CD14-positive monocyte (primary cell): ENCODE measurements at regions not wholly inside any gene's neighbourhood (a gene's known extent, or its start where the extent isn't known, plus 50 kb on each side); places are given as distances from the start of the nearest gene placed in this dataset.

ENCODE experiments used
- DNase-seq, 3 donors: peaks; one replicate each; pipeline ENCODE4 v3.0.0-alpha.2; 2011 to 2022
- H2AFZ ChIP-seq: 2 replicates; pipeline ENCODE4 v1.6.0; 2012; ENCODE audit warnings: mild to moderate bottlenecking, low read depth, low read length, inconsistent platforms; ENCODE audit not compliant: insufficient read depth, poor library complexity, severe bottlenecking
- H3K27ac ChIP-seq, 2 donors: 1 replicate in 1 of 2; 2 replicates in 1 of 2; pipeline ENCODE4 v1.5.1; 2012 to 2013; ENCODE audit warnings: low read length in 2 of 2, control low read depth in 1 of 2, inconsistent platforms in 1 of 2, low read depth in 1 of 2, mild to moderate bottlenecking in 1 of 2
- H3K27me3 ChIP-seq, 2 donors: one replicate each; pipeline versions ENCODE4 v1.6.0 to v1.6.1; 2011 to 2013; ENCODE audit warnings: low read length in 2 of 2; ENCODE audit not compliant: control insufficient read depth in 2 of 2, insufficient read depth in 2 of 2
- H3K36me3 ChIP-seq, 2 donors: replicated peaks in 1 of 2; 1 replicate in 1 of 2; 2 replicates in 1 of 2; pipeline versions ENCODE4 v1.5.1 to v1.6.1; 2012 to 2013; ENCODE audit warnings: low read length in 2 of 2, control low read depth in 1 of 2, inconsistent platforms in 1 of 2, mild to moderate bottlenecking in 1 of 2; ENCODE audit not compliant: insufficient read depth in 2 of 2, control insufficient read depth in 1 of 2
- H3K4me1 ChIP-seq, 2 donors: 1 replicate in 1 of 2; 2 replicates in 1 of 2; pipeline versions ENCODE4 v1.5.1 to v1.6.1; 2012 to 2013; ENCODE audit warnings: low read length in 2 of 2, control low read depth in 1 of 2, inconsistent platforms in 1 of 2, mild to moderate bottlenecking in 1 of 2, moderate library complexity in 1 of 2; ENCODE audit not compliant: insufficient read depth in 2 of 2, control insufficient read depth in 1 of 2
- H3K4me2 ChIP-seq: replicated peaks from 2 replicates; pipeline ENCODE3; 2012; ENCODE audit warnings: low read length, moderate library complexity, mild to moderate bottlenecking; ENCODE audit not compliant: poor library complexity, severe bottlenecking; ENCODE audit errors: extremely low read depth
- H3K4me3 ChIP-seq, 3 experiments: fragments of 200-600 bp in 1 of 3; sonication (generic) in 1 of 3; replicated peaks in 1 of 3; 1 replicate in 2 of 3; 2 replicates in 1 of 3; pipeline ENCODE4 v1.5.1; 2011 to 2013; ENCODE audit warnings: low read length in 3 of 3, mild to moderate bottlenecking in 3 of 3, control low read depth in 2 of 3, low read depth in 2 of 3, inconsistent platforms in 1 of 3, moderate library complexity in 1 of 3
- H3K79me2 ChIP-seq: 2 replicates; pipeline ENCODE4 v1.6.0; 2012; ENCODE audit warnings: mild to moderate bottlenecking, control low read depth, inconsistent platforms, low read length, moderate library complexity; ENCODE audit not compliant: insufficient read depth
- H3K9ac ChIP-seq: 2 replicates; pipeline ENCODE4 v1.6.0; 2017; ENCODE audit warnings: low read length, mild to moderate bottlenecking; ENCODE audit not compliant: insufficient read depth, poor library complexity, severe bottlenecking
- H3K9me3 ChIP-seq, 2 donors: replicated peaks in 1 of 2; 1 replicate in 1 of 2; 2 replicates in 1 of 2; pipeline versions ENCODE4 v1.5.1 to v1.6.1; 2012 to 2013; ENCODE audit warnings: low read length in 2 of 2, control low read depth in 1 of 2; ENCODE audit not compliant: control insufficient read depth in 1 of 2, insufficient read depth in 1 of 2
- H4K20me1 ChIP-seq: 2 replicates; pipeline ENCODE4 v1.6.0; 2012; ENCODE audit warnings: mild to moderate bottlenecking, low read length, control low read depth, moderate library complexity; ENCODE audit not compliant: insufficient read depth
- H3K27ac Mint-ChIP-seq, 7 donors: one replicate each; pipeline ENCODE4 v1.8.0; 2020; ENCODE audit warnings: mild to moderate bottlenecking in 7 of 7, mixed read lengths in 7 of 7, moderate library complexity in 6 of 7, inconsistent platforms in 2 of 7
- H3K27me3 Mint-ChIP-seq, 3 donors: one replicate each; pipeline ENCODE4 v1.8.0; 2021 to 2022; ENCODE audit warnings: low read depth in 3 of 3, mild to moderate bottlenecking in 3 of 3, mixed read lengths in 3 of 3, moderate library complexity in 3 of 3, inconsistent platforms in 1 of 3
- H3K36me3 Mint-ChIP-seq, 2 donors: one replicate each; pipeline ENCODE4 v1.8.0; 2020; ENCODE audit warnings: mixed read lengths in 2 of 2, inconsistent platforms in 1 of 2, mild to moderate bottlenecking in 1 of 2
- H3K4me1 Mint-ChIP-seq: one replicate; pipeline ENCODE4 v1.8.0; 2020; ENCODE audit warnings: mild to moderate bottlenecking, mixed read lengths
- H3K4me3 Mint-ChIP-seq, 2 donors: one replicate each; pipeline ENCODE4 v1.8.0; 2020; ENCODE audit warnings: mild to moderate bottlenecking in 2 of 2, mixed read lengths in 2 of 2, moderate library complexity in 1 of 2
- H3K9me3 Mint-ChIP-seq, 7 donors: one replicate each; pipeline ENCODE4 v1.8.0; 2020 to 2022; ENCODE audit warnings: mixed read lengths in 7 of 7, mild to moderate bottlenecking in 6 of 7, moderate library complexity in 6 of 7, inconsistent platforms in 2 of 7
- WGBS: methylation state at CpG from one replicate; pipeline ENCODE4 v1.1.5; 2013; ENCODE audit warnings: missing lambda C conversion rate; ENCODE audit not compliant: insufficient coverage; 5-methylcytosine and 5-hydroxymethylcytosine counted together
- intact Hi-C, 2 donors: fragments of 100-400 bp; cut with micrococcal nuclease; formaldehyde crosslinking; loops; one replicate each; pipeline versions ENCODE4 v1.15.0 to v1.15.1; 2023
- TF ChIP-seq, protein P1 (sequence below): fragments of 200-600 bp; IDR thresholded peaks from one replicate; pipeline ENCODE4 v1.8.0; 2022; ENCODE audit warnings: antibody characterized with exemption, mild to moderate bottlenecking

DNA sequence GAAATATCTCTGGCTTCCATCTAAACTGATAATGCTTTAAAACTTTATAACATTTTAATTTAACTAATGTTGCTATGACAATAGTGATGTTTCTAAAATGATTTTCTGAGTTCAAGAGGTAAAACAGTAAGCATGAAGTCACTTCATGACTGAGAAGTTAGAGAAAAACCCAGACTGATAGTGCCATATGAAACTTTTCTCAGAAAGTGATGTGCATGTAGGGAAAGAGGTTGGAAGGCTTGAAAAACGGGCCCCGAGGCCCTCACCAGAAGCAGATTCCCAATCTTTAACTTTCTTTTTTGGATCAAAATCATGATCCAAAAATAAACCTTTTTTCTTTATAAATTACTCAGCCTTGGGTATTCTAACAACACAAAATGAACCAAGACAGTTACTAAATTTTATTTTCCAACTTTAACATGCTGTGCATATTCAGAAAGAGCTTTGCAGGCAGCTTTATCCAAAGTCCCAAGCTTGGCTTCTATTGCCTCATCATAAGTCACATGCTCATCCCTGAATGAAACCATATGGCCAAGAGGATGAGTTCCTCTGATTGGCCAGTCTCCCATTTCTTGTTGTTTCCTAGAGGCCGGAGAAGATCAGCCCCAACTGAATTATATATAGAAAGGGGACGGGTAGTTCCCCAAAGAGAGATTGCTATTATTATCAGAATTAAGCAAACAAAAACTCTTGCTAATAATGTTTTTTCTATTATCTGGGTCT is 357.6 kb upstream of the SALL1 start:
- peaks cover 5 to 9% of the 10 kb centered on the region in 2 donors for H3K9me3 ChIP-seq
- DNase-seq: no peak
- no peak overlapping the region for H3K4me3 ChIP-seq
- no peaks in the 10 kb centered on the region for H3K4me1 ChIP-seq
- H3K79me2 ChIP-seq: no peaks in the 10 kb centered on the region
- no peaks in the 10 kb centered on the region for H3K27me3 ChIP-seq
- Mint-ChIP-seq H3K9me3 (peaks cover 0 to 12% (median 10%) of the 10 kb centered on the region in 7 donors), H3K27me3 (peaks cover 0 to 2% (median 0%) of the 10 kb centered on the region in 3 donors), H3K27ac (no peak overlapping the region), H3K4me1 (no peaks in the 10 kb centered on the region), H3K36me3 (no peaks in the 10 kb centered on the region), H3K4me3 (no peak overlapping the region)
- TF ChIP-seq, protein P1, sequence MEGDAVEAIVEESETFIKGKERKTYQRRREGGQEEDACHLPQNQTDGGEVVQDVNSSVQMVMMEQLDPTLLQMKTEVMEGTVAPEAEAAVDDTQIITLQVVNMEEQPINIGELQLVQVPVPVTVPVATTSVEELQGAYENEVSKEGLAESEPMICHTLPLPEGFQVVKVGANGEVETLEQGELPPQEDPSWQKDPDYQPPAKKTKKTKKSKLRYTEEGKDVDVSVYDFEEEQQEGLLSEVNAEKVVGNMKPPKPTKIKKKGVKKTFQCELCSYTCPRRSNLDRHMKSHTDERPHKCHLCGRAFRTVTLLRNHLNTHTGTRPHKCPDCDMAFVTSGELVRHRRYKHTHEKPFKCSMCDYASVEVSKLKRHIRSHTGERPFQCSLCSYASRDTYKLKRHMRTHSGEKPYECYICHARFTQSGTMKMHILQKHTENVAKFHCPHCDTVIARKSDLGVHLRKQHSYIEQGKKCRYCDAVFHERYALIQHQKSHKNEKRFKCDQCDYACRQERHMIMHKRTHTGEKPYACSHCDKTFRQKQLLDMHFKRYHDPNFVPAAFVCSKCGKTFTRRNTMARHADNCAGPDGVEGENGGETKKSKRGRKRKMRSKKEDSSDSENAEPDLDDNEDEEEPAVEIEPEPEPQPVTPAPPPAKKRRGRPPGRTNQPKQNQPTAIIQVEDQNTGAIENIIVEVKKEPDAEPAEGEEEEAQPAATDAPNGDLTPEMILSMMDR: no peak
- no CpG with 5 or more reads among the region's 4 CpGs for WGBS
- H4K20me1 ChIP-seq: no peaks in the 10 kb centered on the region
- H3K9ac ChIP-seq: no peak overlapping the region
- H3K36me3 ChIP-seq: no peaks in the 10 kb centered on the region
- H2AFZ ChIP-seq: no peak overlapping the region
- intact Hi-C loops: no loop called here
- no peak overlapping the region for H3K27ac ChIP-seq
- no peak overlapping the region for H3K4me2 ChIP-seq

DNA sequence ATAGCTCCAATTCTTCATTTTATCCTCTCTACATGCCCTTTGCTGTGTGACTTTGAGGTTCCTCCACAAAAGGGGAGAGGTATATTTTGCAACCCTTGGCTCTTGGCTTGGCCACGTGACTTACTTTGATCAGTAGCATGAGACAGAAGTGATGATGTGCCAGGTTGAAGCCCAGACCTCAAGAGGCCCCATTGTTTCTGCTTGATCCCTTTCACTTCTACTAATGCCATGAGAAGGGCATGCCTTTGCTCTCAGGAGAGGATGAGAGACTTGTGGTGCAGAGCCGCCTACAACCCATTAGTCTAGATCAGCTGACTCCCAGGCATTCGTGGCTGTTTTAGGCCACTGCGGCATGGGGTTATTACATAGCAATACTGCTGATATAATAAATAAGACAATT is 356.2 kb upstream of the SALL1 start:
- no peaks in the 10 kb centered on the region for H3K36me3 ChIP-seq
- H3K9ac ChIP-seq: no peak overlapping the region
- no peak overlapping the region for H2AFZ ChIP-seq
- H3K4me1 ChIP-seq: no peaks in the 10 kb centered on the region
- Mint-ChIP-seq H3K9me3 (peaks cover 0 to 11% (median 5%) of the 10 kb centered on the region in 7 donors), H3K4me3 (no peak overlapping the region), H3K27me3 (peaks cover 0 to 2% (median 0%) of the 10 kb centered on the region in 3 donors), H3K27ac (no peak overlapping the region), H3K36me3 (no peaks in the 10 kb centered on the region), H3K4me1 (no peaks in the 10 kb centered on the region)
- no peaks in the 10 kb centered on the region for H3K27me3 ChIP-seq
- peaks cover 5 to 9% of the 10 kb centered on the region in 2 donors for H3K9me3 ChIP-seq
- H4K20me1 ChIP-seq: no peaks in the 10 kb centered on the region
- intact Hi-C loops: no loop called here
- no peak for DNase-seq
- no peak overlapping the region for H3K4me3 ChIP-seq
- no peaks in the 10 kb centered on the region for H3K79me2 ChIP-seq
- no peak overlapping the region for H3K4me2 ChIP-seq
- TF ChIP-seq, protein P1: no peak
- 100% methylated on average over 1 of the region's 4 CpGs for WGBS
- no peak overlapping the region for H3K27ac ChIP-seq
